ENCODE measurements at regions not wholly inside any gene's neighbourhood (a gene's known extent, or its start where the extent isn't known, plus 50 kb on each side); places are given as distances from the start of the nearest gene placed in this dataset.

DNA sequence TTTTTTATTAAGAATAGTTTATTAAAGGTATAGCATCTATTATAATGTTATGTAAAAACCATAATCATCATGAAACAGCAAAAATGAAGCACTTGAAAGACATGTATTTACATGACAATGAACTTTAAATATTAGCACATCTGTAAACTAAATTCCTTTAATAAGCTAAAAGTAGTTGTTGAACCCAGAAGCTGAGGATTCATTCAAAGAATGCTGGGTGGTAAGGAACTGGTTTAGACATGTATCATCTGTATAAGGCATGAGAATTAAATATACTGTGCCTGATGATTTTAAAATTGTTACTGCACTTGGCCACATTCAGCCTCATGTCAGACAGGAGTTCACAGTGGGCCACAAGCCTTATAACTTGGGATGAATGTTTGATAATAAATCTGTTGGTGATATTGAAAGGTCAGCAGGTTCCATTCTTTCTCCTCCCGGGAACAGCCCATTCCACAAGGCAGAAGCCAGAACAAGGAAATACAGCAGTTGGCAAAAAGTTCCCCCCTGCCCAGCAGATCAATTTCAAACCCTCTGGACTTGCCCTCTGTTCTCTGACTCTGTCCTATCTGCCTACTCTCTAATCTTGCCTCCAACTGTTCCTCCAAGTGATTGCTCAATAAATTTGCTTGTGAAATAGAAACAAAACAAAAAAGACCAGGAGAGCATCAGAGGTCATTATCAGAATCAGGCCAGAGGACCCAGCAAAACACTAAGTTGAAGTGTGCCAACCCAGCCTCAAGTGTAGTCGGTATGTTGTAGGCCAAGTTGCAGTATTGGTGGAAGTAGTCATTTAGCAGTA lies 49.8 kb upstream of the TEX264 start:
- TF ChIP-seq, protein P1, sequence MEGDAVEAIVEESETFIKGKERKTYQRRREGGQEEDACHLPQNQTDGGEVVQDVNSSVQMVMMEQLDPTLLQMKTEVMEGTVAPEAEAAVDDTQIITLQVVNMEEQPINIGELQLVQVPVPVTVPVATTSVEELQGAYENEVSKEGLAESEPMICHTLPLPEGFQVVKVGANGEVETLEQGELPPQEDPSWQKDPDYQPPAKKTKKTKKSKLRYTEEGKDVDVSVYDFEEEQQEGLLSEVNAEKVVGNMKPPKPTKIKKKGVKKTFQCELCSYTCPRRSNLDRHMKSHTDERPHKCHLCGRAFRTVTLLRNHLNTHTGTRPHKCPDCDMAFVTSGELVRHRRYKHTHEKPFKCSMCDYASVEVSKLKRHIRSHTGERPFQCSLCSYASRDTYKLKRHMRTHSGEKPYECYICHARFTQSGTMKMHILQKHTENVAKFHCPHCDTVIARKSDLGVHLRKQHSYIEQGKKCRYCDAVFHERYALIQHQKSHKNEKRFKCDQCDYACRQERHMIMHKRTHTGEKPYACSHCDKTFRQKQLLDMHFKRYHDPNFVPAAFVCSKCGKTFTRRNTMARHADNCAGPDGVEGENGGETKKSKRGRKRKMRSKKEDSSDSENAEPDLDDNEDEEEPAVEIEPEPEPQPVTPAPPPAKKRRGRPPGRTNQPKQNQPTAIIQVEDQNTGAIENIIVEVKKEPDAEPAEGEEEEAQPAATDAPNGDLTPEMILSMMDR (IDR thresholded peaks at IDR 0.05 in 4 of 5, conservative IDR thresholded peaks at IDR 0.05 in 1 of 5) = no peak
- no peak for TF ChIP-seq POLR2A (IDR thresholded peaks at IDR 0.05)

All from gastrocnemius medialis (tissue), 4 donors.